Inflammatory macrophage treated with lipopolysaccharide for 4 hours (primary cell): ENCODE measurements at regions not wholly inside any gene's neighbourhood (a gene's known extent, or its start where the extent isn't known, plus 50 kb on each side); places are given as distances from the start of the nearest gene placed in this dataset.

ENCODE experiments used
- DNase-seq: peaks from one replicate; pipeline ENCODE4 v3.0.0-alpha.2; 2020

DNA sequence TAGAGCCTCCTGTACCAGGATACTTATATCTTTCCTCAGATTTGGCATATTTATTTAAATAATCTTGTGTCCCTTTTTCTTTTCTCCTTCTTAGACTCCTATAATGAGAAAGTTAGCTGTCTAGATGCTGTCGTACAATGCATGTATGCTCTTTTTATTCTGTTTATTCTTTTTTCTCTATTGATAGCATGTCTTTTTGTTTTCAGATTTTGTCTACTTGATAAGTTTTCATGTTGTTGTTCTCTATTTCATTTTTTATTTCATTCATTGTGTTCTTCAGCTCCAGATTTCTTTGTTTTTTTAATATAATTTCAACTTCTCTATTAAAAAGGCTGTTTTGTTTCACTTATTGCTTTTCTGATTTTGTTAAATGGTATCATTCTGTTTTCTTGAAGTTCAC is 674.3 kb upstream of the POU3F3 start:
- DNase-seq: no peak

DNA sequence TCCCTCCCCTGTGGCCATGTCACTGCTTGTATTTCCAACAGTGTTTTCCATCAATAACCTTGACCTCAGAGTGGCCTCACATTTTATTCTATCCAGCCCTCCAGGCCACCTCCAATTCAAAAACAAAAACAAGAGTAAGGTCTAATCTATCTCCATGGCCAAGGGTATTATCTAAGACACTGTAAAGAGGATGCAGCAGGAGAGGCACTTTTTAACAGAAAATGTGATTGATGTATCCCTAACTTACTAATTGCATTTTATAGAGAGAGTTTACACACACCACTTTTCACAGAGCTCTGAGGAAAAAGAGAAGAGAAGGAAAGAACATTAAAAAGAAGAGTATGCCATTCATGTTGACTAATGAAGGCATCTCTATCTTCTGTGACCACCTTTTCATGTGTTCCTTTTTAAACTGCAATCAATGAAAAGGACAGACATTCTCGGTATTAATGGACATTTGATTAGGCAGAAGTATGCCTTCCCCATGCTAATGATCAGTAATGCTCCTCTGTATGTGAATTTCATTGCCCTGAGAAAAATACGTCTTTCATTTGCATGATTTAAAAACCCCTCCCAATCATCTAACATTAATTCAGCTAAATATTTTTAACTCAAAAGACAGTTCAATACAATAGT is 653.3 kb upstream of the POU3F3 start:
- no peak for DNase-seq

DNA sequence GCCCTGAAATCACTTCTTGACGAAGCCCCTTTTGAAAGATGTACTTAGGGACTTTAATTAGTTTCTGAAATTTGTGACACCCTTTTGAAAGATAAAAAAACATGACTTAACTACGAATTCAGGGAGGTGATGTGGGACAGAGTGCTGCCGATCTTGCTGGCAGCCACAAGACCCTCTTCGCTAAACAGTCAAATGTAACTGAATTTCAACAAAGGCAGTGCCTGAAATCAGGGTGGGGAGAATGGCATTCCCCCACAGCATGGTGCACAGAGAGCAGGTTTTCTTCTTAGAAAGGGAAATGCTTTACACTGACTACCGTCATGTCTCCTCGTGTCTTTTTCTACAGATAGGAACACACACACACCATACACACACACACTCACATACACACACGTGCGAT is 640.2 kb upstream of the POU3F3 start:
- no peak for DNase-seq

DNA sequence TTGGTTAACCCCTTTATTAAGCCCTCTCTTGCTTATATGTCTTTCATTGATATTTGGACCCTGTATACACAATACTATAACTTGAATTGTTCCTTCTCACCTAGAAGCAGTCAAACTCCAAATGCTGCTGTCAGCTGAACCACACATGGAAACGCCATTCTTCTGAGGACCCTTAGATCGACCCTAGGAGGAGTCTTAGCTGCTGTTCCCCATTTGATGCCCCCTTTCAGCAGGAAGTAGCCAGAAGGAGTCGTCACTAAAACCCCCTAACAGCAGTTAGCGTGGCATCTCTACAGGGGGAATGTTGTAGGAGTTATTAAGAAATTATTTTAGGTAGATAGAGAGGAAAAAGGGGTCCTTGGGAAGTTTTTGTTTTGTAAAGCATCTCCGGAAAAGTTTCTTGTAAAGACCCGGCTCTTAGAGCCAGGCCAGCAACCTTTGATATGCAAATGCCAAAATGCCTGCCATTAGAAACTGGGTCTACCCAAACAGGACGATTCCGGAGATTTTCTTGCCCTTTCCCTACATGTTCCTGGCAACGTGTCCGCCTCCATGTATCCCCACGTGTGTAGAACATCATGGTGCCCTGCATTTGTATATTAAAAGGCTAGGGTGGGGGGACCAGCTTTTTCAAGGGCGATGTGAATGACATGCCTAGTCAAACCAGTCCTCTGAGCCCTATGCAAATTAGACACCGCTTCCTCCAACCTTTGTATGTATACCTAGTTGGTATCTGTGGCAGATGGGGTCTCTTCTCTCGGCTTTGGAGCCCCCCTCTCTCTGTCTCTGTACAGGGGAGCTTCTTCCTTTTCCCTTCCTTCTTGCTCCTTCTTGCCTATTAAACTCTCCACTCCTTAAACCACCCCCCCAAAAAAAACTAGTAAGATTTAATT is 638.4 kb upstream of the POU3F3 start:
- no peak for DNase-seq

DNA sequence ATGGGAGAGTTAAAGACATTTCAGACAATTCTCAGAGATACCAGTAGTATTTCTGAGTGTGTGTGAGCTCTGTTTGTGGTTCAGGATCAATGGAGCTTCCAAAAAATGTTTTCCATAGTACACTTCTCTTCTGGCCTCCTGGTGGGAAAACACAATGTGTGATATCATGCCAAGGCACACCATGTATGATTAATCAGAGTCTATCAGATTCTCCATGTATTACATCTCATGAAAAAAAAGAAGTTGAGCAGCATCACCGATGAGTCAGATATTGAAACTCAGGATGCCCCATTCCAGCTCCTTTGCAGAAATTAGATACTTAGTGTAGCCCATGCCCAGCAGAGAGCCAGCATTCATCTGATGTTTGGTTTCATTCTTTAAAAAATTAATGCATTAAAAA is 620.3 kb upstream of the POU3F3 start:
- DNase-seq: no peak

DNA sequence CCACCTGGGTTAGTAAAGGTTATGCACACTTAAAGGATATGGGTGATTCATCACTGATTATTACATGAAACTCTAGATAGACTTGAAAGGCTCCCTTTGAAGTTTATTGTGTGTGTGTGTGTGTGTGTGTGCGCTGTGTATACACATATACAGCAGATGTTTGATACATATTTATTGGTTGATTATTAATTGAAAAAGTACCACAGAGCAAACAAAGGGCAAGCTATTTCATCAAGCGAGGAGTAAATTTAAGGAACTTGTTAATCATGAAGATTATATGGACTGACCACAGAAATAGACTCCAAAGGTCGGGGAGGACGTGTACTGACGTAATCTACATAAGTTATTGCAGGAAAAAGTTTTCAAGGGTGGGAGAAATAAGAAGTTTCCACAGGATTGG is 617.4 kb upstream of the POU3F3 start:
- no peak for DNase-seq

DNA sequence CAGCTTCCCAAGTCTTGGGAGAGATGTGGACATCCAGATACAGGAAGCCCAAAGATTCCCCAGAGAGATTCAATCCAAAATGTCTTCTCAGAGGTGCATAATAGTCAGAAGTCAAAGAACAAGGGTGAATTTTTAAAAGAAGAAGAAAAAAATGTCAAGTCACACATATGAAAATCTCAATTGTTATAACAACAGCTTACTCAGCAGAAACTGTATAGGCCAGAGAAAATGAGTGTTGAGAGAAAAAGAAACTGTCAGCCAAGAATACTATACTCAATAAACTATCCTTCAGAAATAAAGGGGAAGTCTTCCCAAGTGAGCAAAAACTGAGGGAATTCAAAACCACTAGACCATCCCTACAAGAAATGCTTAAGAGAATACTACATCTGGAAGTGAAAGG is 612.9 kb upstream of the POU3F3 start:
- no peak for DNase-seq

DNA sequence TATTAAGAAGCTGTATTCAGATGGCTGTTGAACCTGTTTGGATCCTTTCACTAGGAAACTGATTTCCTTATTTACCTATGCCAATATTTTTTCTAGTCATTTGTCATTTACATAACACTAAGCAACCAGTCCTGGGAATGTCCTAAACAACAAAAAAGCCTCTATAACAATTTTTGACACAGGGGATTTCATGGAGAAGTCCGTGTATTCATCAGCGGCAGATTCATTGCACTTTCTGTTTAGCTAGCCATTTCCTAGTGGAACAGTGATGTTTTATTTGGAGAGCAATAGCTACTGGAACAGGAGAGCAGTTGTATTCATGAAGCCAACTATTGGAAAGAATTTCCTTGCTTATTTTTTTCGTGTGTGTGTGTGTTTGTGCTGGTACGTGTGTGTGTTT is 604.3 kb upstream of the POU3F3 start:
- no peak for DNase-seq

DNA sequence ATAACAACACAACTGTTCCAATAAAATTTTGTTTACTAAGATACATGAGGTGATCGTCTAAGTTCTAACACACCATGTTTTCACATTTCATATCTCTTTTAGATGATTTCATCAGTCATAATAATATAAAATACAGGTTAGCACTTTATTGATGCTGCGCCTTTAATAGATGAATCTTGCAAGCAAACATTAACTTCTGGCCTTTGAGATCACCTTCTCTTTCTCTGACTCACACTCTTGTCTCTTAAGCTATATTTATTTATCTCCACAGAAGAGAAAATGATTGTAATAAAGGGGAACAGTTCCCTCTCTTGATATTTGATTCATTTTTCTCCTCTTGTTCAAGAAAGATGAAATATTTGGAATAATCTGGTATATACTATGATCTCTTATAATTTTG is 603.3 kb upstream of the POU3F3 start:
- no peak for DNase-seq

DNA sequence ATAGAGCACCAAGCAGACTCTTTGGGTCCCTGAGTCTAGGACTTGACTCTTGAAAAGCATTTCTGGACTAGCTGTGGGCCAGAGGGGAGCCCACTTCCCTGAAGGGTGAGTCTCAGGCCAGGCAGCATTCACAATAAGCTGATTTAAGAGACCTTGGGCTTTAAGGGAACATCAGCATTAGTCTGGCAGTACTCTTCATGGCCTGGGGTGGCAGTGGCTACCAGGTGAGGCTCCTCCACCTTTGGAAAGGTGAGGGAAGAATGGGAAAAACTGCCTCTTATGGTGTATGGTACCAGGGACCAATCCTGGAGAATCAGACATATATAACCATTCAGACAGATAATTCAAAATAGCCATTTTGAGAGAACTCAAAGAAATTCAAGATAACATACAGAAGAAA is 599.9 kb upstream of the POU3F3 start:
- DNase-seq: no peak

DNA sequence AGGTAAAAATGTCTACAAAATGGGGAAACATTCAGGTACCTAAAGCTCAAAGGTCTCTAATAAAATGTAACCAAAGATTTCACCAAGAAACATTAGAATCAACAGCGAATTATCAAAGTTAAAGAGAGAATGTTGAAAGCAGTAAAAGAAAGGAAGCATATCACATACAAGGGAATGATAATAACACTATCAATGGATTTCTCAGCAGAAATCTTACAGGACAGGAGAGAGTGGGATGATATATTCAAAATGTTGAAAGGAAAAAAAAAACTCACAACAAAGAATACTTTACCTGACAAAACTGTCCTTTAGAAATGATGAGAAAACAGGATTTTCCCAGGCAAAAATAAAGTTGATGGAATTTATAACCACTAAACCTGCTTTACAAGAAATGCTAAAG is 591.2 kb upstream of the POU3F3 start:
- DNase-seq: no peak

DNA sequence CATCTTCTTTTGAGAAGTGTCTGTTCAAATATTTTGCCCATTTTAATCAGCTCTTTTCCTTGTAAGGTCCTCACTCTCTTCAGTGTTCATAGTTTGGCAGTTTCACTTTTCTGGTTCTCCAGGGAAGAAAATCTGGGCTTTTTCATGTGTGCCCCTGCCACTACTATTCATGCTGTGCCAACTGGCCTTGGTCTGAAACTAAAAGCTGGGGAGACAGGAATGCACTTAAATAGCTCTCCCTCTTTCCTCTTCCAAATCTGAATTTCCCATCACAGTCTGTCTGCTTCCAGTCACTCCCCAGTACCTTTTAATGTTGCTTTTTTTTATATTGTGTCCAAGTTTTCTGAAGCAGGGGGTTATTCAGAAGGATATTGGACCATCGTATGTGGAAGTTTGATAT is 574.3 kb upstream of the POU3F3 start:
- DNase-seq: no peak

DNA sequence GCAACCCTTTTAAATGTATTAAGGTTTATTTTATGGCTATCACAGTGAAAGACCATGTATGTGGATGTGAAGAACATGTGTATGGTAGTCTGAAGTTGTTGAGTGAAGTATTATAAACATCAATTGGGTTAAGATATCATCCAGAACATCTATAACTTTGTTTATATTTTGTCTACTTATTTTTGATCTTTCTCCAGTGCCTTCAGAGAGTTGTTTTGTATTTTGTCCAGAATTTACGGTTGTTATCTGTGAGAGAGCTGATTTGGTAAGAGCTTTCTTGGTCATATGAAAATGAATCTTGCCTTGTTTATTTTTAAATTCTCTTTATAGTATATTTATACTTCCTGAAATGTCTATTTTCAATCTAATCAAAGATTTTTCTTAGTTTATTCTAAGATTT is 573.7 kb upstream of the POU3F3 start:
- no peak for DNase-seq

DNA sequence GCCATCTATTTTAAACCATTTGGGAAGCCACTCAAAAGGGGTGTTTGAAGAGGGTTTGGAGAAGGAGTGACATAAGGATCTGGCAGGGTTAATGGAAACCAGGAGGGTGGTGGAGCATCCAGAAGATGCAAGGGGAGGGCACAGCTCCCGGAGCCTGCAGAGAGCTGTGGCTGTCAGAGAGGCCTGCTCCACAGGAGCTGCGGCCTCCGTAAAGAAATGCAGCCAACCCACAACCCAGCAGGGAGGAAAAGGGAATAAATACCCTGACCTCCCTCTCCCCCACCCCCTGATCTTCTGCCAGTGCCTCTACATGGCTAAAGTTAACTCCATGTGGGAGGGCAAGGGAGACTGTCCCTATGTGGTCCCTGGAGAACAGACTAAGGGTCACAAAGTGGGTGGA is 567.1 kb upstream of the POU3F3 start:
- DNase-seq: no peak

DNA sequence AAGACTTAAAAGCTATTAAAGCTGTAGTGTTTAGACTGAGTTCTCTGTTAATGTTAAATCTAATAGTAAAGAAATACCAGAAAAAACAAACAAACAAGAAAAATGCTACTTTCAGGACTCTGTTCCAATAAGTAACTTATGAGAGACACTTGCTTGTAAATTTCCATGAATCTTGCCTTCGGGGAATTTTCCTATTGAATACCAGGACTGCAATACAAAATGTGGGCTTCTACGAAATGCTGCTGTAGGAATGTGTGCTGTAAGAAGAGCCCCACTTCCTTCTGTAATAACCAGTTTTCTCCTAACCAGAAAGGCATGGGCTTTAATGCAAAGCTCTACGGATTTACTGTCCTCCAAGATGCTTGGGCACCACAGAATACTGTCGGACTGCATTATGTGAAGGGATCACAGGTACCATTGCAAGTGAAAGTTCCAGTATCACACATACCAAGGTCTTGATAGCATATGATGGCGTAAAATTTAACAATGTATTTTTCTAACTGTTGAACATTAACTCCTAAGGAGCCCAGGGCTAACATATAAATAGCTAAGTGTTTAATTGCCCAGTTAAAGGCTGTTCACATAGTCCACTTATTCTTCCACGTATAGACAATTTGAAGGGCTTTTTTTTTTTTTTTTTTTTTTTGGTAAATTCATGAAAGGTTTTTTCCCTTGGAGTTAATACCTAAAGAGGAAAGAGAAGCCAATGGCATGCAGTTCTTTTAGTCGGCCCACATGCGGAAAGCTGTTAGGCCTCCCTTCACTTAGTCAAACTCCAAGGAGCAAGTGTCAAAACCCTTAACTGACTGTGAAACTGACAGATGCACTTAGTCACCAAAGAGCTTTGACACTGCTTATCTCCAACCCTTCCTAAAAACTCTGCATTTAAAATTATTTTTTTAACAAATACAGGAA is 564.0 kb upstream of the POU3F3 start:
- no peak for DNase-seq

DNA sequence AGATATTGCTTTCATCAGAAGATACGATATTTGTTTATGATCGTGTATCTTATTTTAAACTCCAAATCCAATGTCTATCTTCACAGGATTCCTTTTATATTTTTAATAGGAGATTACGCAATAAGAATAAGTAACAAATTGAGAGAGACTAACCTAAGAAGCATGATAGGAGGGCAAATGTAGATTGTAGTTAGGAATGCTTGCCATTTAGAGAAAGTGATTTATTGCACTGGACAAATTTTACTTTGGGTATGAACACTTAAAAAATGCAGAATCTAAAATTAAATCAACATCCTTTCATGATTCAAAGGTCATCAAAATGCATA is 563.4 kb upstream of the POU3F3 start:
- DNase-seq: no peak

DNA sequence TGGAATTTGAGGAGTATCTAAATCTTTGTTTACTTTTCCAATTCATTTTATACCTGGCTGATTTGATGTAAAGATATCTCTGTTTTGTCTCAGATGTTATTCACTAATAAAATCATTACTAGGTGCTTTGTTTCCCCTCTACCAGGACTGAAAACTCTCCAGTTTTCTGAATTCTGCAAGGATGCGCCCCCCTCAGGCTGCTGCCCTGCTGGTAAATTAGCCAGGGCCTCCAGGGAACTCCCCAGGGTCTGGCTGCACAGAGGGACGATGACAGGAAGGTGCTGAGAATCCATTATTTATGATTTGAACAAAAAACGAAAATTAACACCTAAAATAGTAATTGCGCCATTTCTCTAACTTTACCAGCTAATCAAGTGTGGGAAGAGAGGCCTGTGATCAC is 541.2 kb upstream of the POU3F3 start:
- no peak for DNase-seq

DNA sequence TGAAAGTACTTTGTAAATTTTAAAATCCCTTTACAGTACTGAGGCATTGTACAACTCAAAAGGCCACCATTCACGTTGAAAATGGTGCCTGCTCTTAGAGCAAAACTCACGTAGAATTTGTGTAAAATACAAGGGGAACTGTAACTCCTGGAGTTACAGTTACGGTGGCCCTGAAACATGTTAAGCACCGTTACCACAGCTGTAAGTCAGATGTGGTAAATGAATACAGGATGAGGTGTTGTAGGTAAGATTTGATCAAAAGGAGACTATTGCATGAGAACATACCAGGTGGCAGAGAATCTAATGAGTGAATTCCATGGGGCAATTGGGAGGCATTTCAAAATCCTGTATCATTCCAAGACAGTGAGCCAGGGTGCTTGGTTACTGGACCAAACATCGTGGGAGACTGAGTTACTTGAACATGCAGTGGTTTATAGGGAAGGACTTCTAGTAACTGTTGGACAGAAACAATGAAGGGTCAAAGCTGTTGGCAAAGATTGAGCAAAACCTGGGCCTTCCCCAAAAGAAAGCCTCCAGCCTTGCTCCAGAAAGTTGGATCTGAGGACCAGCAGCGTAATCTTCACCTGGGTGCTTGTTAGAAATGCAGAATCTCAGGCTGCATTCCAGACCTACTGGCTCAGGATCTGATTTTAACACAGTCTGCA is 535.8 kb upstream of the POU3F3 start:
- no peak for DNase-seq

DNA sequence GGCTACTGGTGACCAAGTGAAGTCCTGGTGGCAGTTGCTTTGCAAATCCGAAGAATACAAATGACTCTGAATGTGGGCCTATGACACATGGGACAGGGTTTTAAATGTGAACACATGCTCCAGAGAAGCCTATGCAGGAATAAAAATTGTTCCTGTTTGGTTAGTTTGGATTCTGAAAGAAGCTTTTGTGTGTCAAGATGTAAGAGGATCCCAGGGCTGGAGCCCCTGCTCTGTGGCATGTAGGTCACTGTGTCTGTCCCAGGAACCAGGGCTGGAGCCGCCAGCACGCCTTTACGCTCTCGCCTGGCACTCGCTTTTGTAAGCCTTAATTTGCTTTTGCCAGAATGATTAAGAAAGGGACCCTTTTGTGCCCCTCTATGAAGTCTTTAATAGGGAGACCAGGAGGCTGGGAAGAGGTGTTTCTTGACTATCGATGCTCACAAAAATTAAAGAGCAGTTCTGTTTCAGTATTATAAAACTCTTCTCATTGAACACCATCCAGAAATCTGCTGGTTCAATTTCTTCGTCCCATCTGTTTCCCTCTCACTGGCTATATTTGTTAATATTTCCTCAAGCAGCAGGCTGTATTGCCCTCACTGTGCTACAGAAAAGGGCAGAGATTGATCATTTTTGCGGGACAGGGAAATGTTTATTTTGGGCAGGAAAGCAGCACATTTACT is 532.7 kb upstream of the POU3F3 start:
- no peak for DNase-seq

DNA sequence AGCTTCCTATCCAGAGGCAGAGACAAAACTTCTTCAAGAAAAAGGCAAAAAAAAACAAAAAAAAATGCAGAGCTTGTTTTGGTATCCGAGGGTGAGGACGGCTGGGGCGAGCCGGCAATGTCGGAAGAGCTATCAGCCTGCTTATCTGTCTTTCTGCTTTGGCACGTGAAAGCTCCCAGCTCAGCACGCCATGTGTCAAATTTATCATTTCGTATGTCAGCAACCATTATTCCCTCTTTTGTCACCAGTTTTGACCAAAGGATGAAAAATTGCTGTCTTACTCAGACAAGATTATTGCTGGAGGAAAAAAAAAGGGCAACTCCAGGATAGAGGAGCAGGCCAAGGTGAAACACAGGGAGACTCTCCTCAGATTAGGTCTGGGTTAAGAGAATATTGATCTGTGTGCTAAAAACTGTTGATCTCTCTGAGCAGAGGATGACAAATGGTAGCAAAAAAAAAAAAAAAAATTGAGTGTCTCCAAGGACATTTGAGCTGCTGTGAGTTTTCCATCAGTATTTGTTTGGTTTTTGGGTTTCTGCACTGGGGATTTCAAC is 532.0 kb upstream of the POU3F3 start:
- DNase-seq: no peak

DNA sequence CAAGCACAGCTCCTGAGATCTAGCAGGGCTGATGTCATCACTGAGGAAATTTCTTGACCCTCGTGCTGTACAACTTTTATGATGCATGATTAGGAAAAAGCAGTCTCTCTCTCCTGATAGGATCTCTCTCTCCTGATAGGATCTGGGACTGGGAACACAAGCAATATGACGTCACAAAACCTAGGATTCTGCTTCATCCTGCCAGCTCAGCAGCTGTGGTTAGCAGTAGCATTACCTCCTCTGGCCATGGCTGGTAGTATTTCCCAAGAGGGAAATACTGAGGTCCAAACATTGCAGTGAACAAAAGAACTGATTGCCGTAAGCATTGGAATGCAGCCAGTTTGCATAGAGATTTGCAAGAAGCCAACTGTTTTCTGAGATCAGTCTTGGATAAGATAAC is 521.2 kb upstream of the POU3F3 start:
- no peak for DNase-seq

DNA sequence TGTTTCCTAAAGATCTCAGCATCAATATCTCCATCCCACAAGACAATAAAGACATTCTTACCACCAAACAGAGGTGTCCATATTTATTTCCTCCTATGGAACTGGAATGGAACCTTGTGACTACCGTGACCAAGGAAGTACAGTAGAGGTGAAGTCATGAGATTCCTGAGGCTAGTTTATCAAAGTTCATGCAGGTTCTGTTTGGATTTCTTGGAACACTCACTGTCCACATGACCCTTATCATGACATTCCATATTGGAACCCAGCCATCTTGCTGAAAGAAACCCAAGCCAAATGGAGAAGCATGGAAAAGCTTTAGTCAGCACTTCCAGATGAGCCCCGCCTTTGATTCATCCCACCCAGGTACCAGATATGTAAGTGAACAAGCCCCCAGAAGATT is 516.0 kb upstream of the POU3F3 start:
- DNase-seq: no peak
